ENCODE measurements at regions not wholly inside any gene's neighbourhood (a gene's known extent, or its start where the extent isn't known, plus 50 kb on each side); places are given as distances from the start of the nearest gene placed in this dataset.

GRCh38 chr17:33444731-33445130 lies 151.6 kb upstream of the ASIC2 start:
- Histone ChIP-seq H3K9me3 (ENCODE audit: low read length) (no peaks in the 10 kb centered on the region), H2AFZ (ENCODE audit: low read length) (no peak overlapping the region), H3K79me2 (ENCODE audit: insufficient read depth, low read length) (no peaks in the 10 kb centered on the region), H4K20me1 (ENCODE audit: insufficient read depth, low read length) (no peaks in the 10 kb centered on the region), H3F3A (ENCODE audit: insufficient read depth, low read length) (no peaks in the 10 kb centered on the region), H3K4me1 (ENCODE audit: insufficient read depth, low read length, severe bottlenecking) (no peaks in the 10 kb centered on the region), H3K4me3 (ENCODE audit: low read depth, low read length, poor library complexity, severe bottlenecking) (no peak overlapping the region), H3K36me3 (ENCODE audit: insufficient read depth, low read length) (no peaks in the 10 kb centered on the region), H3K4me2 (ENCODE audit: low read length) (no peak overlapping the region), H3K27me3 (ENCODE audit: insufficient read depth, low read length) (no peaks in the 10 kb centered on the region), H3K9me2 (ENCODE audit: low read depth, low read length) (no peaks in the 10 kb centered on the region), H3K9ac (ENCODE audit: low read length) (no peak overlapping the region), H3K27ac (ENCODE audit: low read depth, low read length, poor library complexity, severe bottlenecking) (no peak overlapping the region)
- TF ChIP-seq CTCF (IDR thresholded peaks at IDR 0.05; ENCODE audit: low read length), result no peak

- no peaks in the 10 kb centered on the region for H4K20me1 ChIP-seq (ENCODE audit: insufficient read depth, low read length)
- no peak overlapping the region for H3K9ac ChIP-seq (ENCODE audit: low read length)
- no peak overlapping the region for H3K4me3 ChIP-seq (ENCODE audit: low read depth, low read length, poor library complexity, severe bottlenecking)
- H3K9me2 ChIP-seq (ENCODE audit: low read depth, low read length), result no peaks in the 10 kb centered on the region
- no peaks in the 10 kb centered on the region for H3K36me3 ChIP-seq (ENCODE audit: insufficient read depth, low read length)
- TF ChIP-seq EZH2 (IDR thresholded peaks at IDR 0.05; ENCODE audit: borderline replicate concordance, low read length) (no peak), CTCF (IDR thresholded peaks at IDR 0.05; ENCODE audit: low read length) (no peak)
- H3K27ac ChIP-seq (ENCODE audit: low read depth, low read length, poor library complexity, severe bottlenecking), result no peak overlapping the region
- H3K9me3 ChIP-seq (ENCODE audit: low read length), result no peaks in the 10 kb centered on the region
- H3F3A ChIP-seq (ENCODE audit: insufficient read depth, low read length), result no peaks in the 10 kb centered on the region
- no peak overlapping the region for H2AFZ ChIP-seq (ENCODE audit: low read length)
- no peaks in the 10 kb centered on the region for H3K27me3 ChIP-seq (ENCODE audit: insufficient read depth, low read length)
- H3K4me1 ChIP-seq (ENCODE audit: insufficient read depth, low read length, severe bottlenecking), result no peaks in the 10 kb centered on the region
- no peaks in the 10 kb centered on the region for H3K79me2 ChIP-seq (ENCODE audit: insufficient read depth, low read length)
- no peak overlapping the region for H3K4me2 ChIP-seq (ENCODE audit: low read length)
Observed at GRCh38 chr17:33447090-33447489, 154.0 kb upstream of the ASIC2 start.

GRCh38 chr17:33451221-33451620 lies 158.1 kb upstream of the ASIC2 start:
- Histone ChIP-seq H3K4me2 (ENCODE audit: low read length) (no peak overlapping the region), H3K9me2 (ENCODE audit: low read depth, low read length) (no peaks in the 10 kb centered on the region), H3K27ac (ENCODE audit: low read depth, low read length, poor library complexity, severe bottlenecking) (no peak overlapping the region), H4K20me1 (ENCODE audit: insufficient read depth, low read length) (no peaks in the 10 kb centered on the region), H3K79me2 (ENCODE audit: insufficient read depth, low read length) (no peaks in the 10 kb centered on the region), H3K36me3 (ENCODE audit: insufficient read depth, low read length) (no peaks in the 10 kb centered on the region), H3K9ac (ENCODE audit: low read length) (no peak overlapping the region), H3K9me3 (ENCODE audit: low read length) (no peaks in the 10 kb centered on the region), H2AFZ (ENCODE audit: low read length) (no peak overlapping the region), H3K27me3 (ENCODE audit: insufficient read depth, low read length) (no peaks in the 10 kb centered on the region), H3K4me1 (ENCODE audit: insufficient read depth, low read length, severe bottlenecking) (no peaks in the 10 kb centered on the region), H3K4me3 (ENCODE audit: low read depth, low read length, poor library complexity, severe bottlenecking) (no peak overlapping the region), H3F3A (ENCODE audit: insufficient read depth, low read length) (no peaks in the 10 kb centered on the region)
- no peak for TF ChIP-seq EZH2 (IDR thresholded peaks at IDR 0.05; ENCODE audit: borderline replicate concordance, low read length)
- no peak for TF ChIP-seq CTCF (IDR thresholded peaks at IDR 0.05; ENCODE audit: low read length)
